ENCODE measurements at regions not wholly inside any gene's neighbourhood (a gene's known extent, or its start where the extent isn't known, plus 50 kb on each side); places are given as distances from the start of the nearest gene placed in this dataset.
"Not testable (repeated sequence)": the region's sequence is repeated elsewhere in the genome, so short reads cannot be mapped to it uniquely, and the experiment has no call there.

DNA sequence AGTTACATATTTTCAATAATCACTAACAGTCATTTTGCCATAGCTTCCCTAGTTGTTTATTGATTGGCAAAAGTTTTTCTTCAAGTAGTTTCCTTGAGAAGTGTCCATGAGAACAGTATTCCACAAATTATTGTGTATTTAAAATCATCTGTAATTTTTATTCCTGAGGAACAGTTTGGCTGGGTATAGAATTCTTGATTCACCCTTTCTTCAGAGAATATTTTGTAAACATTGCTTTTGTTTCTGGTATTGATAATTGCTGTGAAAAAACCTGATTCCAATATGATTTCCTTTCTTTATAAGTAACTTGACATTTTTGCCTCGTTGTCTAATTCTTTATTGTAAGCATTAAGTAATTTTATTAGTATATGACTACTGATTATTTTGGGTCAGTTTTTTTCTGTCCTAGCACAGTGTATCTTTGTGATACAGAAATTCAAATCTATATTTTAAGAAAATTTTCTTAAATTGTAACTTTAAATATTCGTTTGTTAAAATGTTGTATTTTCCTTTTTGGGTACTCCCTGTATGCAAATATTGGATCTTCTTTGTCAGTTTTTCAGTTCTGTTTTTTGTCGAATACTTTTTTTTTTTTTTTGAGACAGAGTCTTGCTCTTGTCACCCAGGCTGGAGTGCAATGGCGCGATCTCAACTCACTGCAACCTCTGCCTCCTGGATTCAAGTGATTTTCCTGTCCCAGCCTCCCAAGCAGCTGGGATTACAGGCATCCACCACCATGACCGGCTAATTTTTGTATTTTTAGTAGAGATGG, 162.0 kb upstream of the ATP2B1 start:
- no peaks in the 10 kb centered on the region for H3K9me3 Mint-ChIP-seq (ENCODE audit: unreplicated experiment)
- H2AFZ ChIP-seq (ENCODE audit: low read depth, low read length): no peak overlapping the region
- H3K9me3 ChIP-seq (ENCODE audit: insufficient read depth, low read depth, low read length): peaks cover 5% of the 10 kb centered on the region
- H3K36me3 Mint-ChIP-seq (ENCODE audit: low read depth, unreplicated experiment): no peaks in the 10 kb centered on the region
- no peaks in the 10 kb centered on the region for H3K79me2 ChIP-seq (ENCODE audit: insufficient read depth, low read length)
- no peak overlapping the region for H3K9ac ChIP-seq (ENCODE audit: low read length)
- H3K27ac Mint-ChIP-seq (ENCODE audit: unreplicated experiment): no peak overlapping the region
- H3K36me3 ChIP-seq (ENCODE audit: insufficient read depth, low read length): no peaks in the 10 kb centered on the region
- peaks cover 7% of the 10 kb centered on the region for H3K4me1 ChIP-seq (ENCODE audit: insufficient read depth, low read length)
- TF ChIP-seq, protein P1, sequence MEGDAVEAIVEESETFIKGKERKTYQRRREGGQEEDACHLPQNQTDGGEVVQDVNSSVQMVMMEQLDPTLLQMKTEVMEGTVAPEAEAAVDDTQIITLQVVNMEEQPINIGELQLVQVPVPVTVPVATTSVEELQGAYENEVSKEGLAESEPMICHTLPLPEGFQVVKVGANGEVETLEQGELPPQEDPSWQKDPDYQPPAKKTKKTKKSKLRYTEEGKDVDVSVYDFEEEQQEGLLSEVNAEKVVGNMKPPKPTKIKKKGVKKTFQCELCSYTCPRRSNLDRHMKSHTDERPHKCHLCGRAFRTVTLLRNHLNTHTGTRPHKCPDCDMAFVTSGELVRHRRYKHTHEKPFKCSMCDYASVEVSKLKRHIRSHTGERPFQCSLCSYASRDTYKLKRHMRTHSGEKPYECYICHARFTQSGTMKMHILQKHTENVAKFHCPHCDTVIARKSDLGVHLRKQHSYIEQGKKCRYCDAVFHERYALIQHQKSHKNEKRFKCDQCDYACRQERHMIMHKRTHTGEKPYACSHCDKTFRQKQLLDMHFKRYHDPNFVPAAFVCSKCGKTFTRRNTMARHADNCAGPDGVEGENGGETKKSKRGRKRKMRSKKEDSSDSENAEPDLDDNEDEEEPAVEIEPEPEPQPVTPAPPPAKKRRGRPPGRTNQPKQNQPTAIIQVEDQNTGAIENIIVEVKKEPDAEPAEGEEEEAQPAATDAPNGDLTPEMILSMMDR (IDR thresholded peaks at IDR 0.05; ENCODE audit: insufficient read depth, low read depth, low read length): no peak
- no peak overlapping the region for H3K4me3 ChIP-seq (ENCODE audit: insufficient read depth, low read depth, low read length)
- no peaks in the 10 kb centered on the region for H4K20me1 ChIP-seq (ENCODE audit: insufficient read depth, low read length)
- no peaks in the 10 kb centered on the region for H3K27me3 ChIP-seq (ENCODE audit: insufficient read depth, low read length)
- H3K27ac ChIP-seq (ENCODE audit: low read depth, low read length): no peak overlapping the region
- no peak overlapping the region for H3K4me3 Mint-ChIP-seq (ENCODE audit: unreplicated experiment)
- no peaks in the 10 kb centered on the region for H3K27me3 Mint-ChIP-seq (ENCODE audit: low read depth, unreplicated experiment)
- H3K4me1 Mint-ChIP-seq (ENCODE audit: low read depth, unreplicated experiment): peaks cover 11% of the 10 kb centered on the region
- FAIRE-seq: no peak
- no peak overlapping the region for H3K4me2 ChIP-seq (ENCODE audit: low read length)
- DNase-seq (ENCODE audit: low read depth): no peak

DNA sequence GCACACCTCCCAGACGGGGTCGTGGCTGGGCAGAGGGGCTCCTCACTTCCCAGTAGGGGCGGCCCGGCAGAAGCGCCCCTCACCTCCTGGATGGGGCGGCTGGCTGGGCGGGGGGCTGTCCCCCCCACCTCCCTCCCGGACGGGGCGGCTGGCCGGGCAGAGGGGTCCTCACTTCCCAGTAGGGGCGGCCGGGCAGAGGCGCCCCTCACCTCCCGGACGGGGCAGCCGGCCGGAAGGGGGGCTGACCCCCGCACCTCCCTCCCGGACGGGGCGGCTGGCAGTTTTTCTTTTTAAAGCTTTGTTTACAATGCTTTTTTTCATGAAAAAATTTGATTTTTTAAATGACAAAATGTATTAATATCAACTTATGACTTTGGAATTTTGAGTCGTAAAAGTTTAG, 159.0 kb upstream of the ATP2B1 start:
- not testable (repeated sequence) for H3K4me2 ChIP-seq (ENCODE audit: low read length); H3K4me1 Mint-ChIP-seq (ENCODE audit: low read depth, unreplicated experiment); DNase-seq (ENCODE audit: low read depth); H3K27ac ChIP-seq (ENCODE audit: low read depth, low read length); H3K4me3 Mint-ChIP-seq (ENCODE audit: unreplicated experiment); H3K36me3 ChIP-seq (ENCODE audit: insufficient read depth, low read length); H3K79me2 ChIP-seq (ENCODE audit: insufficient read depth, low read length); H3K9me3 ChIP-seq (ENCODE audit: insufficient read depth, low read depth, low read length); FAIRE-seq; H3K36me3 Mint-ChIP-seq (ENCODE audit: low read depth, unreplicated experiment); H3K4me1 ChIP-seq (ENCODE audit: insufficient read depth, low read length); H3K27ac Mint-ChIP-seq (ENCODE audit: unreplicated experiment); H3K27me3 ChIP-seq (ENCODE audit: insufficient read depth, low read length); H2AFZ ChIP-seq (ENCODE audit: low read depth, low read length); H3K4me3 ChIP-seq (ENCODE audit: insufficient read depth, low read depth, low read length); H3K27me3 Mint-ChIP-seq (ENCODE audit: low read depth, unreplicated experiment); H4K20me1 ChIP-seq (ENCODE audit: insufficient read depth, low read length); H3K9ac ChIP-seq (ENCODE audit: low read length); H3K9me3 Mint-ChIP-seq (ENCODE audit: unreplicated experiment)

DNA sequence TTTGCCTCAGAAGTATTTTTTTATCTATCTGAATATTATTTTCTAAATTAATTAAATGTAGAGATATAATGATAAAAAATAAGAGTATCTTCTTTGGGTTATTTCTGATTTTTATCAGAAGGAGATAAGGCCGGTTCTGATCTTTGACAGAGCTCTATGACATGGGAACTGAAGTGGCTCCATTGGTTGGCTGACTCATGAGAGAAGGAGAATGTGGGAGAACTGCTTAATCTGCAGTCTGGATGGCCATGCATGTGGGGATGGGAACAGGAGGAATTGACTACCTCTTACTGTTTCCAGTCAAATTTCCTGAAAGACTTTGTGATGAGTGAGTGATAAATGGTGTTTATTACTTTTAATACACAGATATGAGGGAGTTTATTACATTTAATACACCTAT, 155.8 kb upstream of the ATP2B1 start:
- Mint-ChIP-seq H3K4me1 (ENCODE audit: low read depth, unreplicated experiment) (peaks cover 6% of the 10 kb centered on the region), H3K27me3 (ENCODE audit: low read depth, unreplicated experiment) (no peaks in the 10 kb centered on the region), H3K9me3 (ENCODE audit: unreplicated experiment) (peaks cover 2% of the 10 kb centered on the region), H3K36me3 (ENCODE audit: low read depth, unreplicated experiment) (no peaks in the 10 kb centered on the region), H3K4me3 (ENCODE audit: unreplicated experiment) (no peak overlapping the region), H3K27ac (ENCODE audit: unreplicated experiment) (no peak overlapping the region)
- Histone ChIP-seq H3K79me2 (ENCODE audit: insufficient read depth, low read length) (no peaks in the 10 kb centered on the region), H3K4me2 (ENCODE audit: low read length) (no peak overlapping the region), H3K36me3 (ENCODE audit: insufficient read depth, low read length) (no peaks in the 10 kb centered on the region), H3K27ac (ENCODE audit: low read depth, low read length) (no peak overlapping the region), H4K20me1 (ENCODE audit: insufficient read depth, low read length) (no peaks in the 10 kb centered on the region), H3K4me3 (ENCODE audit: insufficient read depth, low read depth, low read length) (no peak overlapping the region), H3K9me3 (ENCODE audit: insufficient read depth, low read depth, low read length) (no peaks in the 10 kb centered on the region), H2AFZ (ENCODE audit: low read depth, low read length) (no peak overlapping the region), H3K9ac (ENCODE audit: low read length) (no peak overlapping the region), H3K27me3 (ENCODE audit: insufficient read depth, low read length) (no peaks in the 10 kb centered on the region), H3K4me1 (ENCODE audit: insufficient read depth, low read length) (no peaks in the 10 kb centered on the region)
- no peak for TF ChIP-seq EZH2 (IDR thresholded peaks at IDR 0.05; ENCODE audit: insufficient read depth, low read length)
- TF ChIP-seq, protein P1 (IDR thresholded peaks at IDR 0.05; ENCODE audit: insufficient read depth, low read depth, low read length): no peak
- FAIRE-seq: no peak
- DNase-seq (ENCODE audit: low read depth): no peak
